ENCODE measurements at regions not wholly inside any gene's neighbourhood (a gene's known extent, or its start where the extent isn't known, plus 50 kb on each side); places are given as distances from the start of the nearest gene placed in this dataset.
"Not testable (repeated sequence)": the region's sequence is repeated elsewhere in the genome, so short reads cannot be mapped to it uniquely, and the experiment has no call there.

DNA sequence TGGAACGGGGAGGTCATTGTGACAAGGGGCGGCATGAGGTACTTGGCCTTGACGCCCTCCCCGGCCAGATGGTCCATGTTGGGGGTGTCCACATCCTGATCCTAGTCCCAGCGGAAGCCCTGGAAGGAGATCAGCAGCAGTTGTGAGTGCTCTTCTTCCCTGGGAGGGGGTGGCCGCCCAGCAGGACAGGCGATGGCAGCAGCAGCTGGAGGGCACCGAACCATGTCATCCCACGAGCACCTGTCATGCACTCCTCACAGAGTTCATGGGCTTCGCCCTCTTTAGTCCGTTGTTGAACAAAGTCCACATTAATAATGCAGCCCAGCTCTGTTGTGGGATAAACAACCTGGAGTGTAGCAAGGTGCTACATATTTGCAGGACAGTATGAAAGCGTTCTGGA lies 130.7 kb downstream of the UNC93B1 start:
- H3K36me3 ChIP-seq (ENCODE audit: control insufficient read depth in 4 of 4, insufficient read depth in 4 of 4, low read length in 3 of 4); H3K4me3 ChIP-seq (ENCODE audit: control insufficient read depth in 1 of 7, extremely low read depth in 1 of 7, insufficient read depth in 4 of 7, low read depth in 2 of 7, low read length in 6 of 7); H3K27me3 ChIP-seq (replicated peaks in 2 of 5; ENCODE audit: control insufficient read depth in 4 of 5, insufficient read depth in 5 of 5, low read length in 4 of 5); DNase-seq; H3K27ac ChIP-seq (ENCODE audit: insufficient read depth in 1 of 2, low read depth in 1 of 2, low read length in 2 of 2, poor library complexity in 1 of 2, severe bottlenecking in 2 of 2); POLR2A ChIA-PET; CTCF ChIA-PET; H3K9me3 ChIP-seq (ENCODE audit: control extremely low read depth in 1 of 5, control insufficient read depth in 4 of 5, insufficient read depth in 2 of 5, low read depth in 1 of 5, low read length in 4 of 5); H3K4me1 ChIP-seq (ENCODE audit: control extremely low read depth in 1 of 4, control insufficient read depth in 4 of 4, insufficient read depth in 4 of 4, low read length in 3 of 4): not testable (repeated sequence)
- 92% methylated on average over 11 of the region's 12 CpGs for WGBS (ENCODE audit: insufficient coverage)

DNA sequence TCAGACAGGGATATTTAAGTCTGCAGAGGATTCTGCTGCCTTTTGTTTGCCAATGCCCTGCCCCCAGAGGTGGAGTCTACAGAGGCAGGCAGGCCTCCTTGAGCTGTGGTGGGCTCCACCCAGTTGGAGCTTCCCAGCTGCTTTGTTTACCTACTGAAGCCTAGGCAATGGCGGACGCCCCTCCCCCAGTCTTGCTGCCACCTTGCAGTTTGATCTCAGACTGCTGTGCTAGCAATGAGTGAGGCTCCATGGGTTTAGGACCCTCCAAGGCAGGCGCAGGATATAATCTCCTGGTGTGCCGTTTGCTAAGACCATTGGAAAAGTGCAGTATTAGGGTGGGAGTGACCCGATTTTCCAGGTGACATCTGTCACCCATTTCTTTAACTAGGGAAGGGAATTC lies 132.7 kb downstream of the UNC93B1 start:
- H3K4me3 ChIP-seq (ENCODE audit: control insufficient read depth in 1 of 7, extremely low read depth in 1 of 7, insufficient read depth in 4 of 7, low read depth in 2 of 7, low read length in 6 of 7); H3K27ac ChIP-seq (ENCODE audit: insufficient read depth in 1 of 2, low read depth in 1 of 2, low read length in 2 of 2, poor library complexity in 1 of 2, severe bottlenecking in 2 of 2); H3K36me3 ChIP-seq (ENCODE audit: control insufficient read depth in 4 of 4, insufficient read depth in 4 of 4, low read length in 3 of 4); H3K9me3 ChIP-seq (ENCODE audit: control extremely low read depth in 1 of 5, control insufficient read depth in 4 of 5, insufficient read depth in 2 of 5, low read depth in 1 of 5, low read length in 4 of 5); H3K27me3 ChIP-seq (replicated peaks in 2 of 5; ENCODE audit: control insufficient read depth in 4 of 5, insufficient read depth in 5 of 5, low read length in 4 of 5); DNase-seq; CTCF ChIA-PET; H3K4me1 ChIP-seq (ENCODE audit: control extremely low read depth in 1 of 4, control insufficient read depth in 4 of 4, insufficient read depth in 4 of 4, low read length in 3 of 4); POLR2A ChIA-PET: not testable (repeated sequence)
- 98% methylated on average over 5 of the region's 5 CpGs for WGBS (ENCODE audit: insufficient coverage)

DNA sequence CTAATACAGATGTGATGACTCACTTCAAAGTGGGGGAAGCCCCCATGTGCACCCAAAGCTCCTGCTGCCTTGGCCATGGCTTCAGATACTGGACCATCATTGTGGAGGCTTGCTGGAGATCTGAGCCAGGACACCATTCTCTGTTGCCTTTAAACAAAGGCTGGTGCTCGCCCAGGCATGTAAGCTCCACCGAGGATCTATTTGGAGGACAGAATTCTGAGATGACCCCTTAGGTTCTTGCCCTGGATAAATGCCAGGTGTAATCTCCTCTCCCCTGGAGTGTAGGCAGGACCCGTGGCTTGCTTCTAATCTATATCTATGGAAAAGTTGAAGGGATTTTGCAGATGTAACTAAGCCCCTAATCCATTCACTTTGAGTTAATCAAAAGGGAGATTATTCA lies 141.0 kb downstream of the UNC93B1 start:
- CTCF ChIA-PET; H3K4me1 ChIP-seq (ENCODE audit: control extremely low read depth in 1 of 4, control insufficient read depth in 4 of 4, insufficient read depth in 4 of 4, low read length in 3 of 4): not testable (repeated sequence)
- no CpG with 5 or more reads among the region's 3 CpGs for WGBS (ENCODE audit: insufficient coverage)

DNA sequence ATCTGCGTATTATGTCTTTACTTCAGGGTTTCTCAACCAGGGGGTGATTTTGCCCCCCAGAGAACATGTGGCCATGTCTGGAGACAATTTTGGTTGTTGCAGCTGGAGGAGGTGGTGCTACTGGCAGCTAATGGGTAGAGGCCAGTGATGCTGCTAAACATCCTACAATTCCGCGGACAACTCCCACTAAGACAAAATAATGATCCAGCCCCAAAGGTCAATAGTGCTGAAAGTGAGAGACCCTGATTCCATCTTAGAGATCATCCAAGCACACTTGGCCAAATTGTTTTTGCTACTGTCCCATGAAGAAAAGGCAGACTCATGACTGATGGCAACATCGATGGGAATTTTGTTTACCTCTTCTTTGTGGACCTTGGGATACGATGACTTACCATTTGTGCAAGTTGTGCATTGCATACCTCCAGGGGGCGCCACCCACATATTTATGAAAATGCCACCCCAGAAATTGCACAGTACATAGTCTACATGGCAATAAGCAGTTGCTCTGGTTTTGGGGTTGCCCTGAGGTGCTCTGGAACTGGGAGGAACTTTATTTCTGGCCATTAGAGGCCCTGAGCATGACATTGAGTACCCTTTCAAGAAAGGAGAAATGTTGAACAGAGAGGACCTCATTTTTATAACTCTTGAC lies 144.3 kb downstream of the UNC93B1 start:
- no CpG with 5 or more reads among the region's 6 CpGs for WGBS (ENCODE audit: insufficient coverage)
- peak; percentile 30 to 52 (median 35) for DNase-seq
- CTCF ChIA-PET; H3K4me3 ChIP-seq (ENCODE audit: control insufficient read depth in 1 of 7, extremely low read depth in 1 of 7, insufficient read depth in 4 of 7, low read depth in 2 of 7, low read length in 6 of 7); H3K4me1 ChIP-seq (ENCODE audit: control extremely low read depth in 1 of 4, control insufficient read depth in 4 of 4, insufficient read depth in 4 of 4, low read length in 3 of 4); POLR2A ChIA-PET; H3K27me3 ChIP-seq (replicated peaks in 2 of 5; ENCODE audit: control insufficient read depth in 4 of 5, insufficient read depth in 5 of 5, low read length in 4 of 5); H3K36me3 ChIP-seq (ENCODE audit: control insufficient read depth in 4 of 4, insufficient read depth in 4 of 4, low read length in 3 of 4); H3K27ac ChIP-seq (ENCODE audit: insufficient read depth in 1 of 2, low read depth in 1 of 2, low read length in 2 of 2, poor library complexity in 1 of 2, severe bottlenecking in 2 of 2); H3K9me3 ChIP-seq (ENCODE audit: control extremely low read depth in 1 of 5, control insufficient read depth in 4 of 5, insufficient read depth in 2 of 5, low read depth in 1 of 5, low read length in 4 of 5): not testable (repeated sequence)

More for the DNA sequence above, 141.0 kb downstream of the UNC93B1 start:
- POLR2A ChIA-PET; H3K9me3 ChIP-seq (ENCODE audit: control extremely low read depth in 1 of 5, control insufficient read depth in 4 of 5, insufficient read depth in 2 of 5, low read depth in 1 of 5, low read length in 4 of 5); H3K36me3 ChIP-seq (ENCODE audit: control insufficient read depth in 4 of 4, insufficient read depth in 4 of 4, low read length in 3 of 4); DNase-seq; H3K27ac ChIP-seq (ENCODE audit: insufficient read depth in 1 of 2, low read depth in 1 of 2, low read length in 2 of 2, poor library complexity in 1 of 2, severe bottlenecking in 2 of 2); H3K27me3 ChIP-seq (replicated peaks in 2 of 5; ENCODE audit: control insufficient read depth in 4 of 5, insufficient read depth in 5 of 5, low read length in 4 of 5); H3K4me3 ChIP-seq (ENCODE audit: control insufficient read depth in 1 of 7, extremely low read depth in 1 of 7, insufficient read depth in 4 of 7, low read depth in 2 of 7, low read length in 6 of 7): not testable (repeated sequence)

DNA sequence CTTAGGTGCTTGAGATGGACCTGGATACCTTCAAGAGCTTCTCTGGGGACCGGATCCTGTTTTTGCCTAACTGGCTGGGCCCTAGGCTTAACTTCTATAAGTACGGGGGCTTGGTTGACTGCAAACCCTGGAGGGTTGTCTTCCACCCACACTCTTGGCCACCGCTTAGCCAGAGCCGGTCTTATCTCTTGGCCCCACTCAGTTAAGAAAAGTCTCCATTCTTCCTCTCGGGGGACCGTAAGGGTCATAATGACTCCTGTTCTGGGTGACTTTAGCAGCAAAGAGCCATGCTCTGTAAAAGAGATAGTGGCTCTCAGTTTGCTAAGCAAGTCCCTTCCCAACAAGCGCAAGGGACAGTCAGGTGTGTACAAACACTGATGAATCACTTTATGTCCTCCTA lies 153.2 kb downstream of the UNC93B1 start:
- H3K36me3 ChIP-seq (ENCODE audit: control insufficient read depth in 4 of 4, insufficient read depth in 4 of 4, low read length in 3 of 4); H3K4me3 ChIP-seq (ENCODE audit: control insufficient read depth in 1 of 7, extremely low read depth in 1 of 7, insufficient read depth in 4 of 7, low read depth in 2 of 7, low read length in 6 of 7); POLR2A ChIA-PET; H3K9me3 ChIP-seq (ENCODE audit: control extremely low read depth in 1 of 5, control insufficient read depth in 4 of 5, insufficient read depth in 2 of 5, low read depth in 1 of 5, low read length in 4 of 5); H3K4me1 ChIP-seq (ENCODE audit: control extremely low read depth in 1 of 4, control insufficient read depth in 4 of 4, insufficient read depth in 4 of 4, low read length in 3 of 4); H3K27ac ChIP-seq (ENCODE audit: insufficient read depth in 1 of 2, low read depth in 1 of 2, low read length in 2 of 2, poor library complexity in 1 of 2, severe bottlenecking in 2 of 2); H3K27me3 ChIP-seq (replicated peaks in 2 of 5; ENCODE audit: control insufficient read depth in 4 of 5, insufficient read depth in 5 of 5, low read length in 4 of 5): not testable (repeated sequence)
- DNase-seq: peak; percentile 45 to 84 (median 71)
- 26% methylated on average over 7 of the region's 7 CpGs for WGBS (ENCODE audit: insufficient coverage)
- CTCF ChIA-PET: interaction anchor here (1.6 kb wide), 1 partner anchor 105 kb away, joined by 5 read pairs; no protein-coding TSS in a partner anchor

DNA sequence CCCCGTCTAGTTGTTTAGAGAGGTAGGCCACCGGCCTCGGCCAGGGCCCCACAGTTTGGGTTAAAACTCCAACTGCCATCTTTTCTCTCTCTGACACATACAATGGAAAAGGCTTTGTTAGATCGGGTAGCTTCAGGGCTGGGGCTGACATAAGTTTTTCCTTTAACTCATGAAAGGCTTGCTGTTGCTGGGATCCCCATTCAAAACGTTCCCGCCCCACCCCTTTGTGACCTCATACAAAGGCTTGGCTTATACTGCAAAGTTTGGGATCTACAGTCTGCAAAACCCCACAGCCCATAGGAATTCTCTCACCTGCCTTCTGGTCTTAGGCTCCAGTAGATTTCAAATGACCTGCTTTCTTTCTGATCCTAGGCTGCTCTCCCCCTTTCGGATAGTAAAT lies 154.1 kb downstream of the UNC93B1 start:
- CTCF ChIA-PET; H3K4me3 ChIP-seq (ENCODE audit: control insufficient read depth in 1 of 7, extremely low read depth in 1 of 7, insufficient read depth in 4 of 7, low read depth in 2 of 7, low read length in 6 of 7); H3K27ac ChIP-seq (ENCODE audit: insufficient read depth in 1 of 2, low read depth in 1 of 2, low read length in 2 of 2, poor library complexity in 1 of 2, severe bottlenecking in 2 of 2); H3K9me3 ChIP-seq (ENCODE audit: control extremely low read depth in 1 of 5, control insufficient read depth in 4 of 5, insufficient read depth in 2 of 5, low read depth in 1 of 5, low read length in 4 of 5); H3K27me3 ChIP-seq (replicated peaks in 2 of 5; ENCODE audit: control insufficient read depth in 4 of 5, insufficient read depth in 5 of 5, low read length in 4 of 5); POLR2A ChIA-PET; H3K4me1 ChIP-seq (ENCODE audit: control extremely low read depth in 1 of 4, control insufficient read depth in 4 of 4, insufficient read depth in 4 of 4, low read length in 3 of 4); H3K36me3 ChIP-seq (ENCODE audit: control insufficient read depth in 4 of 4, insufficient read depth in 4 of 4, low read length in 3 of 4); DNase-seq: not testable (repeated sequence)
- WGBS (ENCODE audit: insufficient coverage): no CpG with 5 or more reads among the region's 7 CpGs

DNA sequence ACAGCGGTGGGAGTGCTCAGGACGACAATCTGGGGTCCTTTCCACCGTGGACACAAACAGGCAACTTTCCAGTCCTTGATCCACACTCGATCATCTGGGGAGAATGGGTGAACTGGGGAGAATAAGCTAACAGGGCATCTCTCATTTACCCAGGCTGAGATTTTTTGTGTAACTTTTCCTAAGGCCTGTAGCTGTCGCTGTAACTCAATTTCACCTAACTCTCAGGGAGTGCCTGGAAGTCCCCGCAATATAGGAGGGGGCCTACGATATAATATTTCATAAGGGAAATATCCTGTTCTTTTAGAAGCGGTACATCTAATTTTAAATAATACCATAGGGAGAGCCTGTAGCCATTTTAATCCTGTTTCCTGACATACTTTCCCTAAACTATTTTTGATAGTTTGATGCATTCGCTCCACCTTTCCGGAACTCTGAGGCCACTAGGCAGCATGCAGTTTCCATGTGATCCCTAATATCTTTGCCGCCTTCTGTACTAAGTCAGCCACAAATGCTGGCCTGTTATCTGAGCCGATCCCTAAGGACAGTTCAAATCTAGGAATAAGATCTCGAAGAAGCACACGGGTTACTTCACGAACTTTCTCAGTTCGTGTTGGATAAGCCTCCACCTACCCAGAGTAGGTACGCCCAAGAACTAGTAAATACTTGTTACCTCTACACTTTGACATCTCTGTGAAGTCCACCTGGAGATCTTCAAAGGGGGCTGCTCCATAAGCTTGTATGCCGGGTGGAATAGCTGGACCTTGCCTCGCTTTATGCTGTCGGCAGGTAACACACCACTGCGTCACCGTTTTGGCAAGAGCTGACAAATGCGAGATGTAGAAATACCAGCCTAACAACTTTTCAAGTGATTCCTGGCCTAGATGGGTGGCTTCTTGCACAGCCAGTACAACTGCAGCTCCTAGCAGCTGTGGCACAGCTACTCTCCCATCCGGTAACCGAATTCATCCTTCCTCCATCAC lies 155.7 kb downstream of the UNC93B1 start:
- H3K36me3 ChIP-seq (ENCODE audit: control insufficient read depth in 4 of 4, insufficient read depth in 4 of 4, low read length in 3 of 4); H3K27me3 ChIP-seq (replicated peaks in 2 of 5; ENCODE audit: control insufficient read depth in 4 of 5, insufficient read depth in 5 of 5, low read length in 4 of 5); H3K4me3 ChIP-seq (ENCODE audit: control insufficient read depth in 1 of 7, extremely low read depth in 1 of 7, insufficient read depth in 4 of 7, low read depth in 2 of 7, low read length in 6 of 7); H3K9me3 ChIP-seq (ENCODE audit: control extremely low read depth in 1 of 5, control insufficient read depth in 4 of 5, insufficient read depth in 2 of 5, low read depth in 1 of 5, low read length in 4 of 5); H3K27ac ChIP-seq (ENCODE audit: insufficient read depth in 1 of 2, low read depth in 1 of 2, low read length in 2 of 2, poor library complexity in 1 of 2, severe bottlenecking in 2 of 2); CTCF ChIA-PET; POLR2A ChIA-PET; H3K4me1 ChIP-seq (ENCODE audit: control extremely low read depth in 1 of 4, control insufficient read depth in 4 of 4, insufficient read depth in 4 of 4, low read length in 3 of 4): not testable (repeated sequence)
- WGBS (ENCODE audit: insufficient coverage): 78% methylated on average over 10 of the region's 25 CpGs
- DNase-seq: peak in 1 of 3 donors; percentile 3

Measured in common myeloid progenitor, CD34-positive (primary cell).